ENCODE measurements at regions not wholly inside any gene's neighbourhood (a gene's known extent, or its start where the extent isn't known, plus 50 kb on each side); places are given as distances from the start of the nearest gene placed in this dataset.
"Not testable (repeated sequence)": the region's sequence is repeated elsewhere in the genome, so short reads cannot be mapped to it uniquely, and the experiment has no call there.

DNA sequence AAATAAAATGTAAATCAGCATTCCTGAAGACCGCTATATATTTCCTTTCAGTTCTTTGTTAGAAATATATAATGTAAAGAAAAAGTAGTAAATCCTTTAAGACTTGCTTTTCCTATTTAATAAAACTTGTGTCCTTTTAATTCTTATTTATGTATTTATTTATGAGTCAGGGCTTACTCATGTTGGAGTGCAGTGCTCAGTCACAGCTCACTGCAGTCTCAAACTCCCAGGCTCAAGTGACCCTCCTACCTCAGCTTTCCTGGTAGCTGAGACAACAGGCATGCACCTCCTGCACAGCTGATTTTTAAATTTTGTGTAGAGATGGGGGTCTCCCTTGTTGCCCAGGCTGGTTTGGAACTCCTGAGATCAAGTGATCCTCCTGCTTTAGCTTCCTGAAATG lies 724.5 kb downstream of the ANKRD7 start:
- DNase-seq, result no peak

DNA sequence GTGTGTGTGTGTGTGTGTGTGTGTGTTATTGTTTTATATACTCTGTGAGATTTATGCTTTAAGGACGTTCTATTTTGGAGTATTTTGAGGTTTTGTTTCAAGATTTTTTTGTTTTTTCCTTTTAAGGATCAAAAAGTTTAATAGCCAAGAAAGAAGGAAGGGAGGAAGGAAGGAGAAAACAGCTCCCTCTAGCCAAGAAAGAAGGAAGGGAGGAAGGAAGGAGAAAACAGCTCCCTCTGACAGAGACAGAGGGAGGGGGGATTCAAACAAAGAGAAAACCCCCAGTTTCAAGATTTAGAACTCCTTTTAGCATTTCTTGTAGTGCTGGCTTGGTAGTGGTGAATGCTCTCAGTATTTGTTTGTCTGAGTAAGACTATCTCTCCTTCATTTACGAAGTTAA lies 731.8 kb downstream of the ANKRD7 start:
- DNase-seq, result not testable (repeated sequence)

DNA sequence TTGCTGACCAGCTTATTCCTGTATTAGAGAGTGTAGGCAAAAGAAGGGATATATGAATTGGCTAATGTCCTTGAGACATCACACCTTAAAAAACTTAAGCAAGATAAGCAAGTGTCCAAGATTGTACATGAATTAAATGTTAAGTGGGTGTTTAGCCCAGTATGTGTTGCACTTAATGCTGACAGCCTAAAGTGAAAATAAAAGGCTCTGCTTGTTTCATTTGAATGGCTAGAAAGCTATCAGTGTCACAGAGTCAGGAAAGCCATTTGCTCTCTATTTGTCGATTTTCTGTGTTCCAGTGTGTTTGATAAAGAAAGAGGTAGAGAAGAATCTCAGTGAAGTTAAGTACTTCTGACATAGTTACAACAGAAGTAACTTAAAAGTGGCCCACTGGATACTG lies 744.9 kb downstream of the ANKRD7 start:
- no peak for DNase-seq

DNA sequence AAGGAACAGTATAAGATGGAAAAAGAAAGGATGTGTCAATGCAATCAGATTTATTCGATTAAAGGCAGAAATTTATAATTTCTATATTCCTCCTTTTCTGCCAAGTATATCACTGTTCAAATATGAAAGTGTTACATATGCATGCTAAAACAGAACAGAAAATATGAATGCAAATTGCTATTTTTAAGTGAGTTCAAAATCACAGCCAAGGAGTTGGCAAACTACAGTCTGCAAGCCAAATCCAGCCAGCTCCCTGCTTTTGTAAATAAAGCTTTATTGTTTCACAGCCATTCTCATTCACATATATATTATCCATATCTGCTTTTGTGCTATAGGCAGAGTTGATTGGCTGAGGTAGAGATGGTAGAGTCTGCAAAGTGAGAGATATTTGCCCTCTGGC lies 747.2 kb downstream of the ANKRD7 start:
- DNase-seq, result no peak

DNA sequence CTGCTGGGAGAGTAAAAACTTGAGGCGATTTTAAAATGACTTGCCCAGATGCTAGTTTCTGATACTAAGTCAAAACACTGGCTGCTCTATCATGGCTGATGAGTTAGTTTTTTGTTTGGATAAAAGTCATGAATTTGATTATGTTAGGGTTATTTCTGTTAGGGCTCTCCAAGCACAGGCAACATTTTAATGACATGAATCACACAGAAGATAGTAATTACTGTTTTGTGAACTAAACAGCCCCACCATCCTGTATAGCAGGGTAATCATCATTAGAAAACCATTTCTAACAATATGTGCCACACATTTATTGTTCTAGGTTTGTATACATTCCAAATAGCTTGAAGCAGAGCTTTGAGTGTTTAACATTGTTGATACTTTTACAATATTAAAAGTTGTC lies 750.3 kb downstream of the ANKRD7 start:
- no peak for DNase-seq

DNA sequence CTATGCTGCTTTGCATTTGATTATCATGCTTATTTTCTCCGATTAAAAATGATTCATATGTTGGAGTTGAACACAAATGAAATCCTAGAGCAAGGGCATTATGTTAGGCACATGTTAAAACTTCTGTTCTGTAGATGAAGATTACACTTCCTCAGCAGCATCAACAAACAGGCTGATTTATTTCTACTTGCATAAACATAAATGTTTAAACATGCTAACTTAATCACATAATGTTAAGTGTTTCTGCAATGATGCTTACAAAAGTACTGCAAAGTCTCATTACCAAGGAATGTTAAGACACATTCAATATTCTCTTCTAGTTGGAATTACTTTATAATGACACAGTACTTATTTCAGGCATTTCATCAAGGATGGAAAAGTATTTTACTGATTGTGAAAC lies 770.8 kb downstream of the ANKRD7 start:
- no peak for DNase-seq

DNA sequence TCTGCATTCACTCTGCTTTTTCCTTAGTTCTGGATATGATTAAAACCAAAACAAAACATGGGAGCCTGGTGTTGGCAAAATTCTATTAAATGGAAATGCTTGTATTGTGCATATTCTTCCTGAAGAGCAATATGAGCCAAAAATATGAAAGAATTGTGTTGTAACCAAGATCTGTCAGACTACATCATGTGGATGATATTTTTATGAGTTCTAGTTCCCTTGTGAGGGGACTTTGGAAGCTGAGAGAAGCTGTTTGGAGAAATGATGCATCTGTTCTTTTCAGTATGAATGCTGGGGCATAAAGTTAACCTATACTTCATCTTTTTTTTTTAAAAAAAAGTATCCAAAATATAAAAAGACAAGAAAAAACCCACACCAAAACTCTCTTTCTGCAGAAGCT lies 782.7 kb downstream of the ANKRD7 start:
- DNase-seq, result no peak

DNA sequence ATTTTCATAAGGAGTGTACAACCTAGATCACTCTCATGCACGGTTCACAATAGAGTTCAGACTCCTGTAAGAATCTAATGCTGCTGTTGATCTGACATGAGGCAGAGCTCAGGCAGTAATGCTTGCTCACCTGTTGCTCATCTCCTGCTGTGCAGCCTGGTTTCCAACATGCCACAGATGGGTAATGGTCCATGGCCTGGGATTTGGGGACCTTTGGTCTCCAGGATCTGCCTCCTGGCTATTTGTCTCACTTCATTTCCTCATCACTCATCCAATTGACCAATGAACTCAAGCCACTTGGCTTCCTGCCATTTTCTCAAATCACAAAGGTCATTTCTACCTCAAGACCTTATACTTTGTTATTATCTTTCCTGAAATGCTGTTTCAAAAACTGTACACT lies 786.1 kb downstream of the ANKRD7 start:
- DNase-seq, result no peak

DNA sequence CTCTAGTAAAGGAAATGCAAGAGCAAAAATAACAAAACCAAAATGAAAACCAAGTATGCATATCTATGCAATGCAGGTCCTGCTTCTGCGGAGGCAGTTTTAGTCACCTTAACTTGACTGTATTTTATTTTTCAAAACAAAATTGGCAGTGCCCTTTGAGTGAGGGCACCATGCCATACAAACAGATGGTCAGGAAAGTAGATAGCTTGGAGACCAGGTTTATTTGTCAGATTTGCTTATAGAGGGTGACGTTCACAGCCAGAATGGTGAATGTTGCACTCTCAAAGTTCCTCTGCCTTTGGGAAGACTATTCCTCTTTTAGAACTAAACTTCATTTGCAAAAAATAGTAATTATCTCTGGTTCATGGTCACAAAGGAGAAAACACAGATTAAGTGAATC lies 801.9 kb downstream of the ANKRD7 start:
- no peak for DNase-seq

DNA sequence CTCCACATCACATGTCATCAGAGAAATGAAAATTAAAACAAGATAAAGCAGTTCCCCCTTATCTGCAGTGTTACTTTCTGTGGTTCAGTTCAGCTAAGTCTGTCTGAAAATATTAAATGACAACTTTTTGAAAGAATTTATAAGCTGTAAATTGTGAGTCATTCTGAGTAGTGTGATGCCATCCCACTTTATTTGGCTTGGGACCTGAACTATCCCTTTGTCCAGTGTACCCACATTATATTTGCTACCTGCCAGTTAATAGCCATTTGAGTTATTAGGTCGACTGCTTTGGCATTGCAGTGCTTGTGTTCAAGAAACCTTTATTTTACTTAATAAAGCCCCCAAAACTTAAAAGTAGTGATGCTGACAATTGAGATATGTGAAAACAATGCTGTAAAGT lies 804.2 kb downstream of the ANKRD7 start:
- DNase-seq, result no peak

DNA sequence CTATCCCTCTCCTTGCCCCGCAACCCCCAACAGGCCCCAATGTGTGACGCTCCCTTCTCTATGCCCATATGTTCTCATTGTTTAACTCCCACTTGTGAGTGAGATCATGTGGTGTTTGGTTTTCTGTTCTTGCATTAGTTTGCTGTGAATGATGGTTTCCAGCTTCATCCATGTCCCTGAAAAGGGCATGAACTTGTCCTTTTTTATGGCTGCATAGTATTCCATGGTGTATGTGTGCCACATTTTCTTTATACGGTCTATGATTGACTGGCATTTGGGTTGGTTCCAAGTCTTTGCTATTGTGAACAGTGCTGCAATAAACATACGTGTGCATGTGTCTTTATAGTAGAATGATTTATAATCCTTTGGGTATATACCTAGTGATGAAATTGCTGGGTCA lies 807.6 kb downstream of the ANKRD7 start:
- not testable (repeated sequence) for DNase-seq

DNA sequence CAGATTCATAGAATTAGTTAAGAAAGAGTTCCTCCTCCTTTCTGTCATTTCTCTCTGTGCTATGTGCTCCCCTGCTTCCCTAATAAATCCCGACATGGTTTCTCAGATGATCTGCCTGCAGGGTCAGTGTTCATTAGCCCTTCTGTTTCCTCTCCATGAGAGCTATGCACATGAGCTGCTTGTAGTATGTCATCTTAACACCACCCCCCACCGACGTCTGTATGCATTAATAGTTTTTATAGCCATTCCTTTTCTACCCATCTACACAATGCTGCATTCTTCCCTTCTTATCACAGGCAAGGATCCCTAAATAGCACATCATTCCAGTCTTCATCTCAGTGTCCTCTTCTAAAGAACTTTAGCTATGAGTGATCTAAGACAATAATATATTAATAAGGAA lies 809.1 kb downstream of the ANKRD7 start:
- no peak for DNase-seq

DNA sequence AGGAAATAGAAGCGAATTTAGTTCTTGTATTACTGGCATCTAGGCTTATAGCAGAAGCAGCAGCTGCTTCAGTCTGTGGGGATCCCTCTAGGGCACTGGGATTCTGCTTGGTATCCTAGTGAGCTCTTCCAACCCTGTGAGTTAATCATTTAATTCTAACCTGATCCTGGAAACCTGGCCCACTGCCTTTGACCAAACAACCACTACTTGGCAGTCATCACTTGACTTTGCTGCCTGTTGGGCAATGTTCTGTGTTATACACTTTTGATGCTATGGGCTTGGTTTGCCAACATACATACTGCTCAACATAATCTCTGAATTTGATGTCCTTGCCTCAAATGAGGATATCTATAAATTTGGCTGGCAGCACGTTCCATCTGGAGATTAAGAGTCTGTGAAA lies 813.4 kb downstream of the ANKRD7 start:
- DNase-seq, result no peak

DNA sequence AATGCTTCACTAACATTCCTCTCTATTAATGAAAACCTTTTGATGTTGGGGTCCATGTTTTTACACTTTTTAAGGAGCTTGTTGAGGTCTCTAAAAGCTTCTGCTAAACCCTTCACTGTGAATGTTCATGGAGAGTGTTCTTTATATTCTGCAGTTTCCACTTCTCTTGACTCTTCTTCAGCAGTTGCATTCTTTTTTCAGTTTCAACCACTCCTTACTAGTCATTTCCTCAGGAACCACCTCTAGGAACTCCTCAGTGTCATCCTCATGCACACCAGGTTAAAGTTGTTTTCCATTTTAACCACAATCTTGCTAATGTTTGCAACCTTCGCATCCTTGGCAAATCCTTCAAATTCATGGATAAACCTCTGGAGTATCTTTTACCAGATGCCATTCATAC lies 821.6 kb downstream of the ANKRD7 start:
- DNase-seq, result no peak

DNA sequence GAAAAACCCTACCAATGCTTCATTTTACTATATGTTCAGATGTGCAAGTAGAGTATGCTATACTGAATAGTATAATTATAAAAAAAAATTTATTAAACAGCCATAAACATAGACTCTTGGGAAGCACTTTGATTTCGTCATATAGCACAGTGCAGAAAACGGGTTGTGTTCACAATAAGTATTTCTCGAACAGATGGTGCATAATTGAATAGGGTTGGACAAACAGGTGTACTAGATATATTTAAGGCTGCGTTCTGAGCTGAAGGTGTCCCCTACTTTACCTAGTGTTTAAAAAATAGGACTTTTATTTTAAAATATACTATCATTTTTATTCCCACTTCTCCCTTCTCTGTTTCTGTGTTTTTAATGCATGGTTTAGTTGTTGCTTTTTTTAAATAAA lies 841.5 kb downstream of the ANKRD7 start:
- no peak for DNase-seq

DNA sequence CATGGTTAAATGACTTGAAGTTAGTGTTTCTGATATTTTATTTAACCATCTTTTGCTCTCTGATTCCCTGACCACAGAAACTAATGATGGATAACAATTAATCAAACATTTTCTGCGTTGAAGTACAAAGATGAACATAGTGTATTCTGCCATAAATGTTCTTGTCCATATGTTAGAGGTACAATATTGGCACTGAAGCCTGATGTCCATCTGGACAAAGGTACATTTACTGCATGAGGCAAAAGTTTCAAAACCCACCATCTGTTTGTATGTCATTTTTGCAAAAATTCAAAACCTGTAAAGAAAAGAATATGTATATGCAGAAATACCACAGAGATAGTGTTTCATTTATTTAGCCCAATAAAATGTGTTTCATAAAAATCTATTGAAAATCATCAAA lies 861.5 kb downstream of the ANKRD7 start:
- no peak for DNase-seq

DNA sequence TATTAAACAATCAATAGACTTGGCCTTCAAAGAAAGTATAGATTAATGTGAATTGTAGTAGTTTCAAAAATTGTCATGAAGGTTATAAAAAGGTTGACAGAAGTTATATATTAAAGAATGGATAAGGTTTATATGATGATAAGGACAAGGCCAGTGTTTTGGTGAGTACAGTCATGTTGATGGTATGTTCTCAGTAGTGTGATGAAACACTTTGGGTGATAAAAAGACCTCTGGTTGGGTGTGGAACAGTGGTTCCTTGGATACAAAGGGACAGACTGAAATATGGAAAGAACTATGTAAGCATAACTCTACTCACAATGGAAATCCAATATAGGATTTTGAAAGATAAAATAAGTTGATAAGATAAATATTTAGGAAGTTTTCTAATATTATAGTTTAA lies 866.3 kb downstream of the ANKRD7 start:
- no peak for DNase-seq

DNA sequence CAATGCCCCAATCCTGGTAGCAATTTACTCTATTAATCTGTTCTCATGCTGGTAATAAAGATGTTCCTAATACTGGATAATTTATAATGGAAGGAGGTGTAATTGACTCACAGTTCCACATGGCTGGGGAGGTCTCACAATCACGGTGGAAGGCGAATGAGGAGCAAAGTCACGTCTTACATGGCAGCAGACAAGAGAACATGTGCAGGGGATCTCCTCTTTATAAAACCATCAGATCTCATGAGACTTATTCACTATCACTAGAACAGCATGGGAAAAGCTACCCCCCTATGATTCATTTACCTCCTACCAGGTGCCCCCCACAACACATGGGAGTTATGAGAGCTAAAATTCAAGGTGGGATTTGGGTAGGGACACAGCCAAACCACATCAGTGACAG lies 872.2 kb downstream of the ANKRD7 start:
- no peak for DNase-seq

DNA sequence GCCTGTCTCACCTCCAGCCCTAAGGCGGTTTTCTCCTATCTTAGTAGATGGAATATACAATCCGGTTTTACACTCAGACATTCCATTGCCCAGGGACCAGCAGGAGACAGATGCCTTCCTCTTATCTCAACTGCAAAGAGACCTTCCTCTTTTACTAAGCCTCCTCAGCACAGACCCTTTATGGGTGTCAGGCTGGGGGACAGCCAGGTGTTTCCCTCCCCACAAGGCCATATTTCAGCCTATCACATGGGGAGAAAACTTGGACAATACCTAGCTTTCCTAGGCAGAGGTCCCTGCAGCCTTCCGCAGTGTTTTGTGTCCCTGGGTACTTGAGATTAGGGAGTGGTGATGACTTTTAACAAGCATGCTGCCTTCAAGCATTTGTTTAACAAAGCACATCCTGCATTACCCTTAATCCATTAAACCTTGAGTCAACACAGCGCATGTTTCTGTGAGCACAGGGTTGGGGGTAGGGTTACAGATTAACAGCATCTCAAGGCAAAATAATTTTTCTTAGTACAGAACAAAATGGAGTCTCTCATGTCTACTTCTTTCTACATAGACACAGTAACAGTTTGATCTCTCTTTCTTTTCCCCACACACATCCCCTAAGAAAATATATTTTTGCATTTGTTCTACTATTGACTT lies 876.2 kb downstream of the ANKRD7 start:
- DNase-seq, result not testable (repeated sequence)

DNA sequence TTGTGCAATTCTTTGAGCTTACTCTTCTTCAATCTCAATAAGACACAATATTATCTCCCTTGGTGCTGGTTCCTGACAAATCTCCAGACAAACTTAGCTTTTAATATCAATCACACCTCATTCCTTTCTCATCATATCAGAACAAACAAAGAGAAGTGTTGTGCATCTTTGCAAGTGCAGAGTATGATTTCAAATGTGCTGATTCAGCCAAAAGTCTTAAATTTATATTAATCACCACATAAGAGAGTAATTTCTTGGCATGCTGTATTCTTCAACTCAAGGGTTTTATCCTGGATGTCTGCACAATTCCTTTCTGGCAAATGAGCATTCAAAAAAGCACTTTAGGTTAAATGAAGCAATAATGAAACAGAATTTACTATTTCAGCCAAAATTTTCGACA lies 877.8 kb downstream of the ANKRD7 start:
- DNase-seq, result no peak

DNA sequence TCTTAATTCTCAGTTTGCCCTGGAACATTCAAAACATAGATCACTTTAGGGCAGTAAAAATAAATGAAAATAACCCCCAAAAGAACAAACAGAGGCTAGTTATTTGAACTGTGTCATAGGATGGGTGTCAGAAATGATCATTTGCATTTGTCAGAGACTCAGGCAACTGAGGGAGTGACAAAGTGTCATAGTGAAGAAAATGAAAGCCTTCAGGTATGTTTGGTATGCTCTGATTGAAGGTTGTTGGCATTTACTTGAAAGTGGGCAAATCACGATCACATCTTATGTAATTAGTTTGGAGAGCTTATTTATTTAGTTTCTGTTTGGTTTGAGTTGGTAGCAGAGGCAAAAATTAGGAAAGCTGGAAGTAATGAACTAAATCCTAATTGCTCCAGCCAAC lies 880.9 kb downstream of the ANKRD7 start:
- no peak for DNase-seq

DNA sequence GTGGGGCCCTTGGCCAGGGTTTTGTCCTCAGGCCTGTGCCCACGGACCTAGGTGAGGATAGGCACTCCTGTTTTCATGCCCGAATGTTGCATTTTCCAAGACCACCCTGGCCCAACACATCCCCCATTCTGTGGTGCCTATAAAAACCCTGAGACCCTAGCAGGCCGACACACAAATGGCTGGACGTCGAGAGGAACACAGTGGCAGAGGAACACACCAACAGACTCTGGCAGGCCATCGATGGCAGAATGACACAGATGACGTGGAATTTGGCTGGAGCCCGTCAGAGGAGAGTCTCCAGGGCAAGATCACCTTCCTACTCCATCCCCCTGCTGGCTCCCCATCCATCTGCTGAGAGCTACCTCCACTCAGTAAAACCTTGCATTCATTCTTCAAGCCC lies 898.8 kb downstream of the ANKRD7 start:
- DNase-seq, result no peak

DNA sequence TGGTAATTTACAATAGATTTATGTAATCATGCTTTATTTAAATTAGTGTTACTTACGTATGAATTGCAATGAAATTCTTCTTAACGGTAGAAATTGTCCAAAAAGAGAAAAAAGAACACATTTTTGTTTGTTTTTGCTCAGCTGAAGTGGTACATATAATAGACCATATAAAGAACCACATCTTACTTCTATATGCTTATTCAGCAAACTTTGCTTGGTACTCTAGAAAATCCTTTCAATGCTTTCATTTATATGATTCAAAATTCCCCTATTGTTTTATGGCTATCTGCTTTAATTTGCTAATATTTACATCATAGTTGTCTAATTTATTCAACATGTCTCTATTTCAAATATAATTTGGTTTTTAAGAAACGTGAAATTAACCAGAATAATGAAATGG lies 903.2 kb downstream of the ANKRD7 start:
- no peak for DNase-seq

DNA sequence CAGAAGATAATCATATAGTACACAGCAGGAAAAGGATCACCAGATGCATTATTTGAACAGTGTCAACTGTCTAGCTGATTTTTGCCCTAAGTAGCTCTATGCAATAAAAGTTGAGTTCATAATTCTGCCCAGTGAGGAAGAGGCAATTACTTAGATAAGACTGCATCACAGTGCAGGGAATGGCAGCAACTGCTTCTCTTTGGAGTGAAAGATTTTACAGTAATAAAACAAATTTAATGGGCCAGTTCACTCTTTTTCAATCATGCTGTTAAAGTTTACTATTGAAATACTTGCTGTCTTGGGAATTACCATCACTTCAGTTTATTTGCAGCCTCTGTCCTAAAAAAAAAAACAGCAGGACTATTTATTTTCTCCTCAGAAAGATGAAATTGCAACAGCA lies 907.9 kb downstream of the ANKRD7 start:
- DNase-seq, result no peak

DNA sequence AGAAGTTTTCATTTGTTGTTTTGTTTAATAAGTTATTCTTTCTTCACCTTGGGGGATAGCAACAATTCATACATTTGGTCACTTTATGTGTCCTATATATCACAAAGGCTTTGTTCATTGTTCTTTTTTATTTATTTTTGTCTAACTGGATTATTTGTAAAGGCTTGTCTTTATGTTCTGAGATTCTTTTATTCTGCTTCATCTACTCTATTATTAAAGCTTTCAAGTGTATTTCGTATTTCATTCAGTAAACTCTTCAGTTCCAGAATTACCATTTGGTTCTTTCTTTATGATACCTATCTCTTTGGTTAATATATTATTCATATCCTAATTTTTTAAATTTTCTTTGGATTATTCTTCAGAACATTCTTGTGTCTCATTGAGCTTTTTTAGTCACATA lies 942.9 kb downstream of the ANKRD7 start:
- DNase-seq, result no peak

DNA sequence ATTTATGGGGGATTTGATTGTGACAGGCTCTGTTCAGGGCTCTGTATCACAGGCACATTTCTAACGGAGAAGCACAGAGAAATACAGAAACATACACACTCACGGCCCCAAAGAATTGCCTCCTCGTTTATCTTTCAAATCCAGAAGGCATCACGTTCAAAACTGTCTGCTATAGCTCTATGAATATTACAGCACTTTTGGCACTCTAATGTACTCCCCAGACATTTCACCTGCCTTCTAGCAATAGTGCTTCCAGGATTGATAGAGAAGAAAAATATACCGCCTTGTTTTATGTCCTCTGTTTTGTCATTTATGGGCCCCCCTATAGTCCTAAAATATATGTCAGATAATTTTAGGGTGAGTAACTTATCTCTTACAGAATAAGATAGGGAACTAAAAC lies 947.5 kb downstream of the ANKRD7 start:
- DNase-seq, result no peak

Data from HCEC 1CT (cell line).